BLaER1 (cell line): ENCODE measurements at regions not wholly inside any gene's neighbourhood (a gene's known extent, or its start where the extent isn't known, plus 50 kb on each side); places are given as distances from the start of the nearest gene placed in this dataset.
A peak's percentile ranks its signal among the peaks of the same experiment; 100 is the strongest.

Experiments
- H3K27ac ChIP-seq: shearing (Covaris generic); formaldehyde crosslinking; 2 replicates; pipeline ENCODE4 v1.8.1; 2022
- H3K27me3 ChIP-seq: shearing (Covaris generic); formaldehyde crosslinking; 2 replicates; pipeline ENCODE4 v1.8.1; 2022
- H3K36me3 ChIP-seq: shearing (Covaris generic); formaldehyde crosslinking; 2 replicates; pipeline ENCODE4 v1.8.1; 2022
- H3K4me1 ChIP-seq: shearing (Covaris generic); formaldehyde crosslinking; 2 replicates; pipeline ENCODE4 v1.8.1; 2022
- H3K4me2 ChIP-seq: shearing (Covaris generic); formaldehyde crosslinking; 2 replicates; pipeline ENCODE4 v1.8.1; 2022
- H3K4me3 ChIP-seq: shearing (Covaris generic); formaldehyde crosslinking; 2 replicates; pipeline ENCODE4 v1.8.1; 2022
- H3K9ac ChIP-seq: shearing (Covaris generic); formaldehyde crosslinking; 2 replicates; pipeline ENCODE4 v1.8.1; 2022
- H3K9me3 ChIP-seq: shearing (Covaris generic); formaldehyde crosslinking; 2 replicates; pipeline ENCODE4 v1.8.1; 2022
- H4K20me1 ChIP-seq: shearing (Covaris generic); formaldehyde crosslinking; 2 replicates; pipeline ENCODE4 v1.8.1; 2022
- Cebpa-rat ChIP-seq: shearing (Covaris generic); IDR thresholded peaks from 2 replicates; pipeline ENCODE4 v1.8.1; 2022

DNA sequence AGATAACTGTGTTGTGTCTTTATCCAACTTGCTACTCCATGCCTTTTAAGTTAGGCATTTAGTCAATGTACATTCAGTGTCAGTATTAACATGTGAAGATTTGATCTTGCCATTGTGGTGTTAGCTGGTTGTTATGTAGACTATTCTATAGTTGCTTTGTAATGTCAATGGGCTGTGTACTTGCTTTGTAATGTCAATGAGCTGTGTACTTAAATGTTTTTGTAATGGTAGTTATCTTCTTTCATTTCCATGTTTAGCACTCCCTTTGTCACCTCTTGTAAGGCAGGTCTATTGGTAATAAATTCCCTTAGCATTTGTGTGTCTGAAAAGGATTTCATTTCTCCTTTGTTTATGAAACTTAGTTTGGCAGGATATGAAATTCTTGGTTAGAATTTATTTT lies 53.4 kb downstream of the MC4R start:
- no peak overlapping the region for H3K27ac ChIP-seq
- H4K20me1 ChIP-seq, result no peaks in the 10 kb centered on the region
- no peaks in the 10 kb centered on the region for H3K27me3 ChIP-seq
- H3K4me3 ChIP-seq, result no peak overlapping the region
- no peaks in the 10 kb centered on the region for H3K9me3 ChIP-seq
- H3K4me2 ChIP-seq, result no peak overlapping the region
- no peaks in the 10 kb centered on the region for H3K36me3 ChIP-seq
- no peak overlapping the region for H3K9ac ChIP-seq
- TF ChIP-seq Cebpa-rat, result no peak
- H3K4me1 ChIP-seq, result no peaks in the 10 kb centered on the region

DNA sequence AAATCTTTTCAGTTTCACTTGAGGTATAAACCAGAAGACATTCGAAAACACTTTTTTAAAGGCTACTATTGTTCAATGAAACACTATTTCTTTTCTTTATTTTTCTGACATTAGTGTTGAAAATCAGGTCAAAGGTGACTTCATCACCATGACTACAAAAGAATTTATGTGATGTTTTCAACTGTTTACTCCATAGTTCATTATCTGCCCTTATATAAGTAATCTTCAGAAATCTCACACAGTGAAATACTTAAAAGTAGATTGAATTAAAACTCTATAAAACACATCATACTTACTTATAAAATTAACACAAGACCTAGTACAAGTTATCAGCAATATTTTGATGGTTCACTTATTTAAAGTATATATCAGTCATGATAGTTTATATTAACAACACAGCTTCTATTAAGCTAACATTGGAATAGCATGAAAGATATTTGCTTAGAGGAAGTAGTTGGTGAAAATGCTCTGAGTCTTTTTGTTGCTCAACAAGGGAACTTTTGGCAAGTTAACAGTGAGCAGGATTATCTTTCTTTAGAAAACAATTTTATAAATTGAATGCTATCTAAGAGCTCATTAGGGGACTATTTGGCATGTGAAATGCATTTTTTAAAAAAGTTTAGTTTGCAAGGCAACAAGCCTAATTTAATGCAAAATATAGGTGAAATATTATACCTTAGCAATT lies 60.8 kb downstream of the MC4R start:
- H3K27me3 ChIP-seq, result no peaks in the 10 kb centered on the region
- no peaks in the 10 kb centered on the region for H3K9me3 ChIP-seq
- no peak overlapping the region for H3K27ac ChIP-seq
- H3K4me2 ChIP-seq, result no peak overlapping the region
- H3K4me1 ChIP-seq, result no peaks in the 10 kb centered on the region
- H3K4me3 ChIP-seq, result no peak overlapping the region
- no peaks in the 10 kb centered on the region for H3K36me3 ChIP-seq
- H3K9ac ChIP-seq, result no peak overlapping the region
- no peak for TF ChIP-seq Cebpa-rat
- H4K20me1 ChIP-seq, result no peaks in the 10 kb centered on the region

DNA sequence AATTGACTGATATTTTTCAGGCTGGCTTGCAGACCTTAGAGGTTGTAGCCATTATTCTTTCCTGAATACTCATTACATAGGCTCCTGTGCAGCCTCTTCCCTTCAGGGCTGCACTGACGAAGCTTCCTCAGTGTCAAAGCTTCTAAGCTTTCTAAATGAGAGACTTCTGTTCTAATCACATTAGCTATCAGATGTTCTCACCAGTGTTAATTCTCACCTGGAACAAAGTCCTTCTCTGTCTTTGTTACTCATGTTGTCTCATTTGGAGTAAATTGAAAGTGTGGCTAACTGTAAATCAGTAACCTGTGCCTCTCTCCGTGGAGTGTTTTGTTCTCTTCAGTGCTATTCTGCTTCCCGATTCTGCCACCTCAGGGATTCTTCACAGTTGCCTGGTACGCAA lies 76.9 kb downstream of the MC4R start:
- H4K20me1 ChIP-seq, result no peaks in the 10 kb centered on the region
- no peaks in the 10 kb centered on the region for H3K27me3 ChIP-seq
- H3K4me1 ChIP-seq, result no peaks in the 10 kb centered on the region
- no peak overlapping the region for H3K9ac ChIP-seq
- H3K36me3 ChIP-seq, result no peaks in the 10 kb centered on the region
- no peak for TF ChIP-seq Cebpa-rat
- H3K9me3 ChIP-seq, result no peaks in the 10 kb centered on the region
- no peak overlapping the region for H3K4me3 ChIP-seq
- H3K27ac ChIP-seq, result no peak overlapping the region
- no peak overlapping the region for H3K4me2 ChIP-seq

DNA sequence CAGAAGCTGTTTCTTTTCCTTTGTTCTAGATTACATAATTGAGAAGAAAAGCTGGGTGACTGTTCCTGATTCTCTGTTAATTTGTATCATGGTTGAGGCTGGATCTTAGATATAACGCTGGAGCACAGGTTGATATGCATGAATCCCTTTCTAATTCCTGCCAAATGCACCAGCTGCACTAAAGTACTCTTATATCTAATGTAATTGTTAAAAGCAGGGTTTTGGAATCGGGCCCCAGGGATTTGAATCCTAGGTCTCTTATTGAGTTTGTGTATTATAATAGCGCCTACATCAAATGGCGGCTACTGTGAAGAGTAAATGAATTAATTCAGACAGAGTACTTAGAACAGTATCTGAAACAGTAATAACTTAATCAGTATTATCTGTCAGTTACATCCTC lies 80.4 kb downstream of the MC4R start:
- no peak overlapping the region for H3K4me3 ChIP-seq
- H4K20me1 ChIP-seq, result no peaks in the 10 kb centered on the region
- TF ChIP-seq Cebpa-rat, result no peak
- H3K36me3 ChIP-seq, result no peaks in the 10 kb centered on the region
- H3K4me2 ChIP-seq, result no peak overlapping the region
- H3K27me3 ChIP-seq, result no peaks in the 10 kb centered on the region
- H3K9ac ChIP-seq, result no peak overlapping the region
- no peaks in the 10 kb centered on the region for H3K9me3 ChIP-seq
- H3K27ac ChIP-seq, result no peak overlapping the region
- no peaks in the 10 kb centered on the region for H3K4me1 ChIP-seq

DNA sequence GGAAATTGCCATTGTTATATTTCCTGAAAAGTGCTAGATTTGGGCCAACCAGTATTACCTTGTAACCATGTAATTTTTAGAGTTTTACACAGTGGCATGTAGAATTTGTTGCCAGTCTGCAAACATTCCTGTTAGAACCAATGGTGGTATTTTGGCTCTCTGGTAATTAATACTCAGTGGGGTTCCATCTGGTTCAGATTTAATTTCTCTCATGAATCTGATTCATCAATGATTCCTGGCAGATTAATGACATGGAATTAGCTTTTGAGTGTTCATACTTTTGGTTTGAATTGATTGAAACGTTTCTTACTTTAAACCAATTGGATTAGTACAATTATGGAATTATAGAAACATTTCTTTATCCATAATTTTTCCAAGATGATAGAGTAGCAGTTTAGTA lies 93.2 kb downstream of the MC4R start:
- H3K4me2 ChIP-seq, result no peak overlapping the region
- no peaks in the 10 kb centered on the region for H3K9me3 ChIP-seq
- no peaks in the 10 kb centered on the region for H3K4me1 ChIP-seq
- no peaks in the 10 kb centered on the region for H4K20me1 ChIP-seq
- no peaks in the 10 kb centered on the region for H3K27me3 ChIP-seq
- H3K36me3 ChIP-seq, result no peaks in the 10 kb centered on the region
- H3K4me3 ChIP-seq, result no peak overlapping the region
- H3K27ac ChIP-seq, result no peak overlapping the region
- H3K9ac ChIP-seq, result no peak overlapping the region
- no peak for TF ChIP-seq Cebpa-rat

DNA sequence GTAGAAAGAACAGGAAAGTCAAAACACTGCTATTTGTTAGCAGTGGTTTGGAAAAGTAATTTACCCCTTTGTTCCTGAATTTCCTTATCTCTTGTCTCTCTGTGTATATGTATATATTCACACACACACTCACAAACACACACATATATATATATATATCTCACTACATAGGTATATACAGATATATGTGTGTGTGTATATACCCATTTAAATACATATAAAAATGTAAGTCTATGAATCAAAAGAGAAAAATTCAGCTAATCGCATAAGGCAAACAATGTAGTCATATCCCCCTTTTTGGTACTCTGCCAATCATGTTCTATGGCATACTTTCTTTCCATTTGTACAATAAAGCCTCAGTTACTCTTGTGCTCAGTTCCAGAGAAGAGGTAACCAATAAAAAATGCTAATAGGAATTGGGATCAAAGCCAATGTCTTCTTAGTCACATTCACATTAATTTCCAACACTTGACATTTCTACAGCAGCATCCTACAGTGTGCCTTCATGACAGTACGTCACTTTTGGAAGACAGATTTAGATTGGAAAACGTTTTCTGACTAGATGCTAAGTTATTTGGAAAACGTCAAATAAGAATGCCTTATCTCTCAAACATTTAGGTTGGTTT lies 94.6 kb downstream of the MC4R start:
- no peak for TF ChIP-seq Cebpa-rat
- no peak overlapping the region for H3K4me3 ChIP-seq
- no peaks in the 10 kb centered on the region for H4K20me1 ChIP-seq
- no peak overlapping the region for H3K27ac ChIP-seq
- H3K9me3 ChIP-seq, result peaks cover 2% of the 10 kb centered on the region; the same call in 1 of the 2 replicates
- H3K4me1 ChIP-seq, result no peaks in the 10 kb centered on the region
- H3K27me3 ChIP-seq, result no peaks in the 10 kb centered on the region
- no peaks in the 10 kb centered on the region for H3K36me3 ChIP-seq
- no peak overlapping the region for H3K9ac ChIP-seq
- no peak overlapping the region for H3K4me2 ChIP-seq

DNA sequence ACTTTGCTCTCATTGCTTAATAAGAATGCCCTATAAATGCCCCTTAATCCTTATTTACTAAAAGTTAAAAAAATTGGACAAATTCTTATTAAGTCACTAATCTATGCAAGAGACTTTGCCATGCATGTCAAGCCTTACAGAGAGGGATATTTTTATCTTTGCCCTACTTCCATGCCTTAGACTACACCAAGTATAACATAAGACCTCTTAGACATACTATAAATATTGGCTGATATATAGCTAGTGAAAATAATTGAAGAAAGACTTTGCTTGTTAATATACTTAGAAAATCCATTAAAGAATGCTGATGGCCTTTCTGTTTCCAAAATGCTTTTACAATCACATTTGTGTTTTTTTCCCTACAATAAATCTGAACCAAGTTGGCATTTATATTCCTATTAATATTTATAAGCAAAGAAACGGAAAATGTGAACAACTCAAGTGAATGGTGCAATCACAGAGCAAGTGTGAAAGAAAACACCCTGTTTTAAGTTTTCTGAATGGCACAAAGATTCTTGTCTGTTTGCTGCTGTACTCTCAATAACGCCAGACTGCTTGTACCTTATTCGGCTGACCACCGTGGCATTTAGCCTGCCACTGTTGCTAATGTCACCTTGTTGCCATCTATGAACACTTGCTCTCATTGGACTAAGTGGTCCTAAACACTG lies 105.0 kb downstream of the MC4R start:
- Histone ChIP-seq H3K4me1 (no peaks in the 10 kb centered on the region), H3K4me2 (no peak overlapping the region), H3K27me3 (no peaks in the 10 kb centered on the region), H3K9me3 (peaks cover 4% of the 10 kb centered on the region; the same call in 1 of the 2 replicates), H3K27ac (no peak overlapping the region), H4K20me1 (no peaks in the 10 kb centered on the region), H3K9ac (no peak overlapping the region), H3K4me3 (no peak overlapping the region), H3K36me3 (no peaks in the 10 kb centered on the region)
- TF ChIP-seq Cebpa-rat, result no peak

DNA sequence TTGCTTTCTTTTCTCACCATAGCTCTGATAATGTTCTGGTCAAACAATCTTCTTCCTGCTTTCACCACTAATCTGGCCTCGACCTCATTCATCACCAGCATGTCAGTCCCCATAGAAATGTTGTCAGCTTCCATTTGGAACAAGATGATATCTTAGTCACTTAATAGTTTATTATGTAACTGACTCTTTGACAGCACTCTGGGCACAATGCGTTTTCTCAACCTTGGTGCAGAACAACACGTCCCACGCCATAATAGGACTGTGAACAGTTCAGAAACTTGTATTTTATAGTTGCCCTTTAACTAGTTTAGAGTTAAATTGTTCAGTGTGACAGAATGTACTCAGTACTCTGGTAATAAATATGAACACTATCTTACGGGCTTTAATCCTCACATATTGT lies 106.0 kb downstream of the MC4R start:
- Histone ChIP-seq H4K20me1 (no peaks in the 10 kb centered on the region), H3K9ac (no peak overlapping the region)
- TF ChIP-seq Cebpa-rat, result no peak

DNA sequence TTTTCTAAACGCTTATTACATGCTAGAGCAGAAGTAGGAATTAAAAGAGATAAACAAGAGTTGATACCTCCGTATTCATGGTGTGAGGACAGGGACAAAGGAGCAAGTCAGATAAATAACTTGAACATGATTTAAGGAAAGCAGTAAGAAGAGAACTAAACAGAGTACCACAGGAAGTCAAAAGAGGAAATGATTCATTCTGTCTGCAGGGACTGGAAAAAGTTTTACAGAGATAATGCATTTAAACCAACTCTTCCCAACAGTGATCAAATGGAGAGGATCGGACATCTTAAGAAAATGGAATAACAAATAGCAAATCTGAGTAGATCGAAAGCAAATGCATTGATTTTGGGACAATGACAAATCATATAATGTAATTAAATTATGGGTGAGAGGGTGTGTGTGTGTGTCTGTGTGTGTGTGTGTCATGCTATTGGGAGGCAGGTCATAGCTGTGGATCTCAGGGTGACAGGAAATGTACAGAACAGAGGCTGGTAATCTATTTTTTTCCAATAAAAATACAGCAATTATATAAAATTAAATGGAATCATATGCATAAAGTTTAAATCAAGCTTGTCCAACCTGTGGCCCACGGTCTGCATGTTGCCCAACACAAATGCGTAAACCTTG lies 113.4 kb downstream of the MC4R start:
- H3K4me1 ChIP-seq, result peaks cover 10% of the 10 kb centered on the region
- H3K27me3 ChIP-seq, result no peaks in the 10 kb centered on the region
- H3K4me3 ChIP-seq, result no peak overlapping the region
- H3K4me2 ChIP-seq, result peak overlapping the region; percentile 31
- H4K20me1 ChIP-seq, result no peaks in the 10 kb centered on the region
- H3K9ac ChIP-seq, result no peak overlapping the region
- no peak for TF ChIP-seq Cebpa-rat
- H3K27ac ChIP-seq, result no peak overlapping the region
- H3K9me3 ChIP-seq, result no peaks in the 10 kb centered on the region; the same call in 1 of the 2 replicates
- no peaks in the 10 kb centered on the region for H3K36me3 ChIP-seq

More for the DNA sequence above, 106.0 kb downstream of the MC4R start:
- Histone ChIP-seq H3K9me3 (peaks cover 2% of the 10 kb centered on the region; the same call in 1 of the 2 replicates), H3K27me3 (no peaks in the 10 kb centered on the region), H3K4me1 (no peaks in the 10 kb centered on the region), H3K36me3 (no peaks in the 10 kb centered on the region), H3K27ac (no peak overlapping the region), H3K4me2 (no peak overlapping the region), H3K4me3 (no peak overlapping the region)

DNA sequence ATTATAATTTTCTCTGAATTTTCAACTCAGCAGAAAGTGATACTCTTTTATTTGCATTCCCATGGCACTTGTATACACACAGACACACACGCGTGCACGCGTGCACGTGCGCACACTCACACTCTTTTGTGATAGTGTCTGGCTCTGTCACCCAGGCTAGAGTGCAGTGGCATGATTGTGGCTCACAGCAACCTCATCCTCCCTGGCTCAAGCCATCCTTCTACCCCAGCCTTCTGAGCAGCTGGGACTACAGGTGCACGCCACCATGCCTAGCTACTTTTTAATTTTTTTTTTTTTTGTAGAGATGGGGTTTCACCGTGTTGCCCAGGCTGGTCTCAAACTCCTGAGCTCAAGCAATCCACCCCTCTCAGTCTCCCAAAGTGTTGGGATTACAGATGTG lies 123.2 kb downstream of the MC4R start:
- Histone ChIP-seq H3K4me1 (peaks cover 31% of the 10 kb centered on the region), H3K9ac (no peak overlapping the region), H3K36me3 (no peaks in the 10 kb centered on the region), H3K27ac (no peak overlapping the region), H3K4me2 (peak overlapping the region; percentile 13; the same call in 1 of the 2 replicates), H3K9me3 (no peaks in the 10 kb centered on the region), H3K27me3 (no peaks in the 10 kb centered on the region), H4K20me1 (no peaks in the 10 kb centered on the region), H3K4me3 (no peak overlapping the region)
- no peak for TF ChIP-seq Cebpa-rat
